Keratinocyte (primary cell): ENCODE measurements at regions not wholly inside any gene's neighbourhood (a gene's known extent, or its start where the extent isn't known, plus 50 kb on each side); places are given as distances from the start of the nearest gene placed in this dataset.

Experiments used
- EZH2 ChIP-seq: IDR thresholded peaks from one replicate; pipeline ENCODE4 v1.6.1; 2012; ENCODE audit warnings: inconsistent platforms, mild to moderate bottlenecking, low read length, moderate library complexity
- TF ChIP-seq, protein P1 (sequence below), 3 experiments: IDR thresholded peaks in 1 of 3; conservative IDR thresholded peaks in 1 of 3; optimal IDR thresholded peaks in 1 of 3; 2 replicates in 2 of 3; 3 replicates in 1 of 3; pipeline versions ENCODE3 to v1.5.1; 2011; ENCODE audit warnings: low read length in 3 of 3, mild to moderate bottlenecking in 3 of 3, moderate library complexity in 2 of 3, control low read depth in 1 of 3, inconsistent platforms in 1 of 3; ENCODE audit not compliant: insufficient read depth in 2 of 3; ENCODE audit errors: extremely low read depth in 1 of 3

DNA sequence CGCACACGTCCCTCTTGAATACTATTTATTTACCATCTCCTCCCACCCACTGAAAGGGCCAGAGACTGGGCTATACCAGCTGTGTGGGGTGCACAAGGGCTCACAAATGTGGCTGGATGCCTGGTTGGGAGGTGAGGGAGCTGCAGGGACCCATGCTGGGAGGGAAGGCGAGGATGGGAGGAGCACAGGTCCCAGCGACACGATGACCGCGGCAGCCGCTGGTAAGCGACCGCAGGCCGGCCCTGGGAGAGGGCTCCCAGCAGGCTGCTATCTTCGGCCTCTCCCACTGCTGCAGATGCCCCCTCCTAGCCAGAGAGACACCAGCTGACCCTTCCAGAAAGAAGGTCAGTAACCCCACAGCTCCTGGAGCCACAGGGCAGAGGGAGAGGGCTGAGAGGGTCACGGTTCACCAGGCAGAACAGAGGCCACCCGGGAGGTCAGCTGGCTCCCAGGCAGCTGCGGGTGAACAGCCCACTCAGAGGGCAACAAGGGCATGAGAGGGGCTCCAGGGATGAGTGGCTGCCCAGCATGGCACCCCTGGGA is 163.9 kb downstream of the CRYBB2 start:
- TF ChIP-seq, protein P1, sequence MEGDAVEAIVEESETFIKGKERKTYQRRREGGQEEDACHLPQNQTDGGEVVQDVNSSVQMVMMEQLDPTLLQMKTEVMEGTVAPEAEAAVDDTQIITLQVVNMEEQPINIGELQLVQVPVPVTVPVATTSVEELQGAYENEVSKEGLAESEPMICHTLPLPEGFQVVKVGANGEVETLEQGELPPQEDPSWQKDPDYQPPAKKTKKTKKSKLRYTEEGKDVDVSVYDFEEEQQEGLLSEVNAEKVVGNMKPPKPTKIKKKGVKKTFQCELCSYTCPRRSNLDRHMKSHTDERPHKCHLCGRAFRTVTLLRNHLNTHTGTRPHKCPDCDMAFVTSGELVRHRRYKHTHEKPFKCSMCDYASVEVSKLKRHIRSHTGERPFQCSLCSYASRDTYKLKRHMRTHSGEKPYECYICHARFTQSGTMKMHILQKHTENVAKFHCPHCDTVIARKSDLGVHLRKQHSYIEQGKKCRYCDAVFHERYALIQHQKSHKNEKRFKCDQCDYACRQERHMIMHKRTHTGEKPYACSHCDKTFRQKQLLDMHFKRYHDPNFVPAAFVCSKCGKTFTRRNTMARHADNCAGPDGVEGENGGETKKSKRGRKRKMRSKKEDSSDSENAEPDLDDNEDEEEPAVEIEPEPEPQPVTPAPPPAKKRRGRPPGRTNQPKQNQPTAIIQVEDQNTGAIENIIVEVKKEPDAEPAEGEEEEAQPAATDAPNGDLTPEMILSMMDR (optimal IDR thresholded peaks at IDR 0.05 in 1 of 3, IDR thresholded peaks at IDR 0.05 in 1 of 3, conservative IDR thresholded peaks at IDR 0.05 in 1 of 3; ENCODE audit: extremely low read depth in 1 of 3, insufficient read depth in 2 of 3, low read length in 3 of 3), result no peak
- TF ChIP-seq EZH2, result no peak
